ENCODE measurements at regions not wholly inside any gene's neighbourhood (a gene's known extent, or its start where the extent isn't known, plus 50 kb on each side); places are given as distances from the start of the nearest gene placed in this dataset.

DNA sequence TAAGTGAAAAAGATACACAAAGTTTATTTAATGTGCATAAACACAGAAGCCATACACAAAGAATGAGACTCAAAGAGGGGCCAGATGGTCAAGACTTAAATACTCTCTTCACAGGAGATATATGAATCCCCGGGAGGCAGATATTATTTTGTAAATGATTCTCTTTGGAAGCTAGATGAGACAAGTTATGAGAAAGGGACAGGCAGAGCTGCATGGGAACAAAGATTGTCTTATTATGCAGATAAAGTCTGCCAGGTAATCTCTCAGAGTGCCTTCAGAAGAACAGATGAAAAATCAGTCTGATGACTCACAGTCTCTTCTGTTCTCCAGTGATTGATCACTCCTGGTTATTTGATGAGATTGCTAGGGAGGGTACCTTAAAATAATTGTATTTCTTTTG, 89.0 kb downstream of the NAF1 start:
- no peaks in the 10 kb centered on the region for H3K36me3 ChIP-seq (ENCODE audit: control insufficient read depth, insufficient read depth, low read length)

DNA sequence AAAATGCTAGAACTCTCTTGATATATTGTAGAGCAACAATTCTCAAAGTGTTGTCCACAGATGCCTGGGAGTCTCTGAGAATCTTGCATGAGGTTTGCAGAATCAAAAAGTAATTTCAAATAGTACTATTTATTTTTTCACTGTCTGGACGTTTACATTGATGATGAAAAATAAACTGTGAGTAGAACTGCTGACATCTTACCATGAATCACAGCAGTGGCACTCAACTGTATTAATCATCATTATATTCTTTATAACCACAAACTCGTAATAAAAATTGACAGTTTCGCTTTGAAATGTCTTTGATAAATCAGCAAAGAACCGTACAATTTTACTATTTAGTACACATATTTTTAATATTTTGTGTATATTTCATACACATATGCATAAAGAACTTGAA, 94.5 kb downstream of the NAF1 start:
- no peak overlapping the region for H2AFZ ChIP-seq (ENCODE audit: low read length)
- no peaks in the 10 kb centered on the region for H3K36me3 ChIP-seq (ENCODE audit: control insufficient read depth, insufficient read depth, low read length)
- H3K27ac ChIP-seq (ENCODE audit: insufficient read depth, low read length), result no peak overlapping the region
- no peaks in the 10 kb centered on the region for H3K79me2 ChIP-seq (ENCODE audit: control insufficient read depth, insufficient read depth, low read length)
- peak; percentile 18 to 36 for DNase-seq (ENCODE audit: low read depth in 2 of 2)
- H4K20me1 ChIP-seq (ENCODE audit: control insufficient read depth, extremely low read depth, insufficient read depth, low read length), result no peaks in the 10 kb centered on the region
- no peak overlapping the region for H3K9ac ChIP-seq (ENCODE audit: insufficient read depth, low read length)
- TF ChIP-seq, protein P1, sequence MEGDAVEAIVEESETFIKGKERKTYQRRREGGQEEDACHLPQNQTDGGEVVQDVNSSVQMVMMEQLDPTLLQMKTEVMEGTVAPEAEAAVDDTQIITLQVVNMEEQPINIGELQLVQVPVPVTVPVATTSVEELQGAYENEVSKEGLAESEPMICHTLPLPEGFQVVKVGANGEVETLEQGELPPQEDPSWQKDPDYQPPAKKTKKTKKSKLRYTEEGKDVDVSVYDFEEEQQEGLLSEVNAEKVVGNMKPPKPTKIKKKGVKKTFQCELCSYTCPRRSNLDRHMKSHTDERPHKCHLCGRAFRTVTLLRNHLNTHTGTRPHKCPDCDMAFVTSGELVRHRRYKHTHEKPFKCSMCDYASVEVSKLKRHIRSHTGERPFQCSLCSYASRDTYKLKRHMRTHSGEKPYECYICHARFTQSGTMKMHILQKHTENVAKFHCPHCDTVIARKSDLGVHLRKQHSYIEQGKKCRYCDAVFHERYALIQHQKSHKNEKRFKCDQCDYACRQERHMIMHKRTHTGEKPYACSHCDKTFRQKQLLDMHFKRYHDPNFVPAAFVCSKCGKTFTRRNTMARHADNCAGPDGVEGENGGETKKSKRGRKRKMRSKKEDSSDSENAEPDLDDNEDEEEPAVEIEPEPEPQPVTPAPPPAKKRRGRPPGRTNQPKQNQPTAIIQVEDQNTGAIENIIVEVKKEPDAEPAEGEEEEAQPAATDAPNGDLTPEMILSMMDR (conservative IDR thresholded peaks at IDR 0.05 in 1 of 2, IDR thresholded peaks at IDR 0.05 in 1 of 2; ENCODE audit: low read depth in 1 of 2, low read length in 2 of 2), result no peak
- no peak for TF ChIP-seq EZH2 (IDR thresholded peaks at IDR 0.05; ENCODE audit: low read length, missing control alignments)
- no peak overlapping the region for H3K4me3 ChIP-seq (replicated peaks in 1 of 4; ENCODE audit: control extremely low read depth in 1 of 4, insufficient read depth in 1 of 4, low read depth in 3 of 4, low read length in 4 of 4)
- H3K4me2 ChIP-seq (ENCODE audit: extremely low read depth, insufficient read depth, low read length), result no peak overlapping the region
- H3K9me3 ChIP-seq (ENCODE audit: control insufficient read depth, insufficient read depth, low read depth, low read length), result no peaks in the 10 kb centered on the region
- no peaks in the 10 kb centered on the region for H3K4me1 ChIP-seq (ENCODE audit: control insufficient read depth, extremely low read depth, insufficient read depth, low read length)
- no peaks in the 10 kb centered on the region for H3K27me3 ChIP-seq (ENCODE audit: control insufficient read depth, insufficient read depth, low read length)

More for the DNA sequence above, 89.0 kb downstream of the NAF1 start:
- Histone ChIP-seq H3K27ac (ENCODE audit: insufficient read depth, low read length) (no peak overlapping the region), H3K9me3 (ENCODE audit: control insufficient read depth, insufficient read depth, low read depth, low read length) (no peaks in the 10 kb centered on the region), H3K79me2 (ENCODE audit: control insufficient read depth, insufficient read depth, low read length) (no peaks in the 10 kb centered on the region), H3K4me3 (replicated peaks in 1 of 4; ENCODE audit: control extremely low read depth in 1 of 4, insufficient read depth in 1 of 4, low read depth in 3 of 4, low read length in 4 of 4) (no peak overlapping the region), H3K4me1 (ENCODE audit: control insufficient read depth, extremely low read depth, insufficient read depth, low read length) (no peaks in the 10 kb centered on the region), H2AFZ (ENCODE audit: low read length) (no peak overlapping the region), H3K4me2 (ENCODE audit: extremely low read depth, insufficient read depth, low read length) (no peak overlapping the region), H4K20me1 (ENCODE audit: control insufficient read depth, extremely low read depth, insufficient read depth, low read length) (no peaks in the 10 kb centered on the region), H3K27me3 (ENCODE audit: control insufficient read depth, insufficient read depth, low read length) (no peaks in the 10 kb centered on the region), H3K9ac (ENCODE audit: insufficient read depth, low read length) (no peak overlapping the region)
- DNase-seq (ENCODE audit: low read depth in 2 of 2), result no peak
- TF ChIP-seq, protein P1 (conservative IDR thresholded peaks at IDR 0.05 in 1 of 2, IDR thresholded peaks at IDR 0.05 in 1 of 2; ENCODE audit: low read depth in 1 of 2, low read length in 2 of 2), result no peak
- no peak for TF ChIP-seq EZH2 (IDR thresholded peaks at IDR 0.05; ENCODE audit: low read length, missing control alignments)

DNA sequence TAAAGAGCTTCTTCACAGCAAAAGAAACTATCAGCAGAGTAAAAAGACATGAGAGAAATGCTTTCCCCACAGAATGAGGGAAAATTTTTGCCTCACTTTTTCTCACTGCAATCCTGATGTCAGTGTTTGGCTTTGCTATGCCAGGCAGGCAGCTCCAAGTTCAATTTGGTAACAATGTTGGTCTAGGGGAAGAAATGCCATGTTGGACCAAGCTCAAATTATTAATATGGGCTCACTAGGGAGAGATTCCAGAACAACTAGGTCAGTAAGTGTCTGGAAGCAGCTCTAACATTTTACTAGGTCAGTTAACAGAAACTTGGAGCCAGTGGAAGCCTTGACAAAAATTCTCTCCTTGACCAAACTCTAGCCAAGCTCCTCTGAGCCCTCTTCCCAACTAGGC, 95.4 kb downstream of the NAF1 start:
- peak; percentile 9 to 20 for DNase-seq (ENCODE audit: low read depth in 2 of 2)
- no peak overlapping the region for H3K27ac ChIP-seq (ENCODE audit: insufficient read depth, low read length)
- H4K20me1 ChIP-seq (ENCODE audit: control insufficient read depth, extremely low read depth, insufficient read depth, low read length), result no peaks in the 10 kb centered on the region
- no peaks in the 10 kb centered on the region for H3K27me3 ChIP-seq (ENCODE audit: control insufficient read depth, insufficient read depth, low read length)
- no peak overlapping the region for H3K9ac ChIP-seq (ENCODE audit: insufficient read depth, low read length)
- H2AFZ ChIP-seq (ENCODE audit: low read length), result no peak overlapping the region
- no peaks in the 10 kb centered on the region for H3K79me2 ChIP-seq (ENCODE audit: control insufficient read depth, insufficient read depth, low read length)
- TF ChIP-seq EZH2 (IDR thresholded peaks at IDR 0.05; ENCODE audit: low read length, missing control alignments), result no peak
- TF ChIP-seq, protein P1 (conservative IDR thresholded peaks at IDR 0.05 in 1 of 2, IDR thresholded peaks at IDR 0.05 in 1 of 2; ENCODE audit: low read depth in 1 of 2, low read length in 2 of 2), result no peak
- H3K4me1 ChIP-seq (ENCODE audit: control insufficient read depth, extremely low read depth, insufficient read depth, low read length), result no peaks in the 10 kb centered on the region
- no peaks in the 10 kb centered on the region for H3K36me3 ChIP-seq (ENCODE audit: control insufficient read depth, insufficient read depth, low read length)
- H3K4me3 ChIP-seq (replicated peaks in 1 of 4; ENCODE audit: control extremely low read depth in 1 of 4, insufficient read depth in 1 of 4, low read depth in 3 of 4, low read length in 4 of 4), result no peak overlapping the region
- H3K4me2 ChIP-seq (ENCODE audit: extremely low read depth, insufficient read depth, low read length), result no peak overlapping the region
- H3K9me3 ChIP-seq (ENCODE audit: control insufficient read depth, insufficient read depth, low read depth, low read length), result no peaks in the 10 kb centered on the region
